PC-9 (cell line): ENCODE measurements at regions not wholly inside any gene's neighbourhood (a gene's known extent, or its start where the extent isn't known, plus 50 kb on each side); places are given as distances from the start of the nearest gene placed in this dataset.
"Not testable (repeated sequence)": the region's sequence is repeated elsewhere in the genome, so short reads cannot be mapped to it uniquely, and the experiment has no call there.

Experiments
- BruUV-seq: library from RNA; stranded (reverse); fragments of 400-500 nt; replicated peaks from 2 replicates; lab custom pipeline; 2021; lab: Mats Ljungman, UMichigan
- CTCF ChIA-PET: fragments of 300-600 bp; sonication (Branson Sonifier 250); formaldehyde crosslinking; loops from one replicate; lab custom pipeline; 2022; ENCODE audit warnings: antibody characterized with exemption; lab: Charles Lee
- POLR2A ChIA-PET: fragments of 300-600 bp; sonication (Branson Sonifier 250); formaldehyde crosslinking; loops from one replicate; lab custom pipeline; 2022; ENCODE audit warnings: antibody characterized with exemption; ENCODE audit not compliant: unreplicated experiment; lab: Charles Lee
- DNase-seq, 2 experiments: peaks; one replicate each; pipeline versions ENCODE4 v3.0.0 to v3.0.0-alpha.2; 2015 to 2022; ENCODE audit warnings: mixed read lengths in 1 of 2
- H2AFZ ChIP-seq: fragments of 200-600 bp; sonication (generic); 2 replicates; pipeline ENCODE4 v1.8.1; 2017; ENCODE audit warnings: antibody characterized with exemption
- H3F3A ChIP-seq: fragments of 200-600 bp; sonication (generic); 2 replicates; pipeline ENCODE4 v1.8.1; 2017; ENCODE audit warnings: antibody characterized with exemption, mild to moderate bottlenecking, low read depth; ENCODE audit not compliant: insufficient read depth
- H3K27ac ChIP-seq: fragments of 200-600 bp; sonication (generic); 2 replicates; pipeline ENCODE4 v1.6.1; 2016; ENCODE audit warnings: mixed run types
- H3K27me3 ChIP-seq: fragments of 200-600 bp; sonication (generic); 2 replicates; pipeline ENCODE4 v1.6.1; 2016; ENCODE audit warnings: low read depth, mixed run types; ENCODE audit not compliant: insufficient read depth
- H3K36me3 ChIP-seq: fragments of 200-600 bp; sonication (generic); 2 replicates; pipeline ENCODE4 v1.6.1; 2016; ENCODE audit warnings: low read depth, mixed run types
- H3K4me1 ChIP-seq: fragments of 200-600 bp; sonication (generic); replicated peaks from 2 replicates; pipeline ENCODE4 v1.6.1; 2016; ENCODE audit warnings: mixed run types; ENCODE audit not compliant: insufficient read depth
- H3K4me2 ChIP-seq: fragments of 200-600 bp; sonication (generic); 2 replicates; pipeline ENCODE4 v1.6.1; 2017; ENCODE audit warnings: mixed run types
- H3K4me3 ChIP-seq: fragments of 200-600 bp; sonication (generic); 2 replicates; pipeline ENCODE4 v1.6.1; 2016; ENCODE audit warnings: mixed run types
- H3K79me2 ChIP-seq: fragments of 200-600 bp; sonication (generic); 2 replicates; pipeline ENCODE4 v1.6.1; 2017; ENCODE audit warnings: low read depth, mixed run types
- H3K9me2 ChIP-seq: fragments of 200-600 bp; sonication (generic); 2 replicates; pipeline ENCODE4 v1.8.1; 2017; ENCODE audit warnings: mild to moderate bottlenecking; ENCODE audit not compliant: insufficient read depth
- H3K9me3 ChIP-seq: fragments of 200-600 bp; sonication (generic); 2 replicates; pipeline ENCODE4 v1.8.1; 2016; ENCODE audit warnings: low read depth; ENCODE audit not compliant: insufficient read depth
- H4K20me1 ChIP-seq: fragments of 200-600 bp; sonication (generic); 2 replicates; pipeline ENCODE4 v1.8.1; 2017; ENCODE audit not compliant: insufficient read depth
- EZH2 ChIP-seq: fragments of 200-600 bp; sonication (generic); IDR thresholded peaks from 2 replicates; pipeline ENCODE4 v1.8.0; 2017; ENCODE audit warnings: antibody characterized with exemption, low read depth
- intact Hi-C: fragments of 100-400 bp; cut with micrococcal nuclease; formaldehyde crosslinking; loops from one replicate; pipeline ENCODE4 v1.10.0; 2022; ENCODE audit not compliant: unreplicated experiment
- TF ChIP-seq, protein P1 (sequence below): fragments of 200-600 bp; sonication (generic); conservative IDR thresholded peaks from 2 replicates; pipeline ENCODE4 v1.6.1; 2017; ENCODE audit warnings: mixed run types, antibody characterized with exemption, mild to moderate bottlenecking, moderate library complexity

GRCh38 chr11:28903716-28904115 is 795.5 kb downstream of the METTL15 start:
- ChIA-PET CTCF (no interaction called here), POLR2A (no interaction called here)
- no peaks in the 10 kb centered on the region for H4K20me1 ChIP-seq
- no peaks in the 10 kb centered on the region for H3K4me1 ChIP-seq
- no peaks in the 10 kb centered on the region for H3K27me3 ChIP-seq
- H3K4me3 ChIP-seq: no peak overlapping the region
- H3F3A ChIP-seq: no peaks in the 10 kb centered on the region
- no TSS peak for BruUV-seq
- H3K4me2 ChIP-seq: no peak overlapping the region
- no peaks in the 10 kb centered on the region for H3K36me3 ChIP-seq
- TF ChIP-seq, protein P1, sequence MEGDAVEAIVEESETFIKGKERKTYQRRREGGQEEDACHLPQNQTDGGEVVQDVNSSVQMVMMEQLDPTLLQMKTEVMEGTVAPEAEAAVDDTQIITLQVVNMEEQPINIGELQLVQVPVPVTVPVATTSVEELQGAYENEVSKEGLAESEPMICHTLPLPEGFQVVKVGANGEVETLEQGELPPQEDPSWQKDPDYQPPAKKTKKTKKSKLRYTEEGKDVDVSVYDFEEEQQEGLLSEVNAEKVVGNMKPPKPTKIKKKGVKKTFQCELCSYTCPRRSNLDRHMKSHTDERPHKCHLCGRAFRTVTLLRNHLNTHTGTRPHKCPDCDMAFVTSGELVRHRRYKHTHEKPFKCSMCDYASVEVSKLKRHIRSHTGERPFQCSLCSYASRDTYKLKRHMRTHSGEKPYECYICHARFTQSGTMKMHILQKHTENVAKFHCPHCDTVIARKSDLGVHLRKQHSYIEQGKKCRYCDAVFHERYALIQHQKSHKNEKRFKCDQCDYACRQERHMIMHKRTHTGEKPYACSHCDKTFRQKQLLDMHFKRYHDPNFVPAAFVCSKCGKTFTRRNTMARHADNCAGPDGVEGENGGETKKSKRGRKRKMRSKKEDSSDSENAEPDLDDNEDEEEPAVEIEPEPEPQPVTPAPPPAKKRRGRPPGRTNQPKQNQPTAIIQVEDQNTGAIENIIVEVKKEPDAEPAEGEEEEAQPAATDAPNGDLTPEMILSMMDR: no peak
- no peak for TF ChIP-seq EZH2
- H3K9me3 ChIP-seq: no peaks in the 10 kb centered on the region
- no peak overlapping the region for H2AFZ ChIP-seq
- H3K9me2 ChIP-seq: no peaks in the 10 kb centered on the region
- H3K27ac ChIP-seq: no peak overlapping the region
- DNase-seq: no peak
- H3K79me2 ChIP-seq: no peaks in the 10 kb centered on the region
- intact Hi-C loops: no loop called here

GRCh38 chr11:28900427-28900826 is 792.2 kb downstream of the METTL15 start:
- H4K20me1 ChIP-seq: no peaks in the 10 kb centered on the region
- intact Hi-C loops: no loop called here
- H3K4me1 ChIP-seq: no peaks in the 10 kb centered on the region
- H3F3A ChIP-seq: no peaks in the 10 kb centered on the region
- TF ChIP-seq EZH2: no peak
- TF ChIP-seq, protein P1: no peak
- ChIA-PET CTCF (no interaction called here), POLR2A (no interaction called here)
- DNase-seq: no peak
- no peaks in the 10 kb centered on the region for H3K9me2 ChIP-seq
- no peak overlapping the region for H3K4me3 ChIP-seq
- H2AFZ ChIP-seq: no peak overlapping the region
- H3K4me2 ChIP-seq: no peak overlapping the region
- no peaks in the 10 kb centered on the region for H3K9me3 ChIP-seq
- no peaks in the 10 kb centered on the region for H3K27me3 ChIP-seq
- H3K27ac ChIP-seq: no peak overlapping the region
- BruUV-seq: no TSS peak
- H3K79me2 ChIP-seq: no peaks in the 10 kb centered on the region
- H3K36me3 ChIP-seq: no peaks in the 10 kb centered on the region

- H3K4me3 ChIP-seq: no peak overlapping the region
- H3K4me2 ChIP-seq: no peak overlapping the region
- ChIA-PET CTCF (no interaction called here), POLR2A (no interaction called here)
- H3K27me3 ChIP-seq: no peaks in the 10 kb centered on the region
- no peak for DNase-seq
- H3K9me3 ChIP-seq: no peaks in the 10 kb centered on the region
- H3K36me3 ChIP-seq: no peaks in the 10 kb centered on the region
- H2AFZ ChIP-seq: no peak overlapping the region
- no peak for TF ChIP-seq EZH2
- TF ChIP-seq, protein P1: no peak
- H4K20me1 ChIP-seq: no peaks in the 10 kb centered on the region
- no peaks in the 10 kb centered on the region for H3K4me1 ChIP-seq
- intact Hi-C loops: no loop called here
- H3K9me2 ChIP-seq: no peaks in the 10 kb centered on the region
- H3F3A ChIP-seq: no peaks in the 10 kb centered on the region
- H3K79me2 ChIP-seq: no peaks in the 10 kb centered on the region
- no TSS peak for BruUV-seq
- no peak overlapping the region for H3K27ac ChIP-seq
Measured at GRCh38 chr11:28899706-28900105, 791.5 kb downstream of the METTL15 start.

- H3K4me2 ChIP-seq, H3K9me3 ChIP-seq, H3F3A ChIP-seq, H3K4me3 ChIP-seq, H3K36me3 ChIP-seq, H3K9me2 ChIP-seq, CTCF ChIA-PET, DNase-seq, H3K27ac ChIP-seq, intact Hi-C loops, H3K4me1 ChIP-seq, H2AFZ ChIP-seq, H3K79me2 ChIP-seq, H3K27me3 ChIP-seq, BruUV-seq, H4K20me1 ChIP-seq: not testable (repeated sequence)
- POLR2A ChIA-PET: interaction anchor here (0.7 kb wide), 1 partner anchor 110 kb away, joined by 3 read pairs; no protein-coding TSS in a partner anchor
Measured at GRCh38 chr11:28890601-28891040, 782.4 kb downstream of the METTL15 start.
